ENCODE measurements at regions not wholly inside any gene's neighbourhood (a gene's known extent, or its start where the extent isn't known, plus 50 kb on each side); places are given as distances from the start of the nearest gene placed in this dataset.

DNA sequence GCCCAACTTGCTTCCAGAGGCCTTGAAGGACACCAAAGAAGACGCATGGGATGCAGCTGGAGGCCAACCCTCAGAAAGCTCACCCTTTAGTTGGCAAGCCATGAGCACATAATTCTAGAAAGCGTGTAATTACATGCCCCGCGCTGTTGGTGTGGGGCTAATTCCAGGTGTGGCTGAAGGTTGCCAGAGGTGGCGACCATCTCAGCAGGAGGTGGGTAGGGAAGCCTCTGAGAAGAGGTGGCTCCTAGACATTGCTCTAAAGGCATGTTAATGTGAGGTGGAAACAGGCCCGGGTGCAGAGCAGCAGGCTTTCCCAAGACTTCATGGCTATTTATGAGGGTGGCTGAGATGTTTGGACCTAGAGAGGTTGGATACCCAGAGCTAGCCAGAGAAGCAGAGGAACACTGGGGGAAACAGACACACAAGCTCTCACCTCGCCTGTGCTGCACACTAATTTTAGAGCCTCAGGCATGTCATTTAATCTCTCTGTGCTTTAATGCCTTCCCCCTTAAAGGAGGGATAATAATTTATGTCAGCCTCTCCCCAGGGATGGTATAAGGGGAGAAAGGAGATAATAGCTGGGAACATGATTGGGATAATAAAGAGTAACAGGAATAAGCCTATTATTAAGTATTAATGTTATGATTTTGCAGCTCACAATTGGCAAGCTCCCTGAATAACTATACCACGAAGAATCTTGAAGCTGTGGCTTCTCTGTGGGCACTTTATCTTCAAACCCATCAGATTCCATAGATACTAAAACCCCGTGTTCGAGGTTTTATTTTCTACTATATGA, 60.0 kb upstream of the HELT start:
- no peaks in the 10 kb centered on the region for H3K27me3 ChIP-seq
- H3K9me3 ChIP-seq, result no peaks in the 10 kb centered on the region
- peaks cover 6 to 11% of the 10 kb centered on the region in 2 experiments for H3K4me1 ChIP-seq (ENCODE audit: control insufficient read depth in 1 of 2, insufficient read depth in 1 of 2, low read depth in 1 of 2, low read length in 1 of 2)
- no peak overlapping the region for H3K4me3 ChIP-seq (ENCODE audit: low read depth in 1 of 2, low read length in 1 of 2)
- no peaks in the 10 kb centered on the region for H3K36me3 ChIP-seq
- peak overlapping the region; percentile 24 for H3K27ac ChIP-seq
- TF ChIP-seq, protein P1, sequence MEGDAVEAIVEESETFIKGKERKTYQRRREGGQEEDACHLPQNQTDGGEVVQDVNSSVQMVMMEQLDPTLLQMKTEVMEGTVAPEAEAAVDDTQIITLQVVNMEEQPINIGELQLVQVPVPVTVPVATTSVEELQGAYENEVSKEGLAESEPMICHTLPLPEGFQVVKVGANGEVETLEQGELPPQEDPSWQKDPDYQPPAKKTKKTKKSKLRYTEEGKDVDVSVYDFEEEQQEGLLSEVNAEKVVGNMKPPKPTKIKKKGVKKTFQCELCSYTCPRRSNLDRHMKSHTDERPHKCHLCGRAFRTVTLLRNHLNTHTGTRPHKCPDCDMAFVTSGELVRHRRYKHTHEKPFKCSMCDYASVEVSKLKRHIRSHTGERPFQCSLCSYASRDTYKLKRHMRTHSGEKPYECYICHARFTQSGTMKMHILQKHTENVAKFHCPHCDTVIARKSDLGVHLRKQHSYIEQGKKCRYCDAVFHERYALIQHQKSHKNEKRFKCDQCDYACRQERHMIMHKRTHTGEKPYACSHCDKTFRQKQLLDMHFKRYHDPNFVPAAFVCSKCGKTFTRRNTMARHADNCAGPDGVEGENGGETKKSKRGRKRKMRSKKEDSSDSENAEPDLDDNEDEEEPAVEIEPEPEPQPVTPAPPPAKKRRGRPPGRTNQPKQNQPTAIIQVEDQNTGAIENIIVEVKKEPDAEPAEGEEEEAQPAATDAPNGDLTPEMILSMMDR (IDR thresholded peaks at IDR 0.05), result no peak

DNA sequence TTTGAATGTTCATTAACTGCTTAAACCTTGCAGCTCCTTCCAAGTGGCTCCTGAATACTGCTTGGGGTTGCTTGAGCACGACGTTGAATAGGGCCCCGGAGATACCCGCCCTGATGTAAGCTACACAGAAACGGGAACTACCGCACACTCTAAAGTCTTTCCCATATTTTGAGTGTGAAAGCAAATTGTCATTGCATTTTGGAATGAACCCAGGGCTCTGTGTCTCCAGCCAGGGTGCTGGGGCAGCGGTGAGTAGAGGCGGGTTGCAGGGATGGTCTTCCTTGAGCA, 59.4 kb upstream of the HELT start:
- H3K27ac ChIP-seq, result peak overlapping the region; percentile 24
- H3K27me3 ChIP-seq, result no peaks in the 10 kb centered on the region
- no peaks in the 10 kb centered on the region for H3K36me3 ChIP-seq
- peaks cover 6 to 11% of the 10 kb centered on the region in 2 experiments for H3K4me1 ChIP-seq (ENCODE audit: control insufficient read depth in 1 of 2, insufficient read depth in 1 of 2, low read depth in 1 of 2, low read length in 1 of 2)
- TF ChIP-seq, protein P1 (IDR thresholded peaks at IDR 0.05), result no peak
- no peak overlapping the region for H3K4me3 ChIP-seq (ENCODE audit: low read depth in 1 of 2, low read length in 1 of 2)
- no peaks in the 10 kb centered on the region for H3K9me3 ChIP-seq

DNA sequence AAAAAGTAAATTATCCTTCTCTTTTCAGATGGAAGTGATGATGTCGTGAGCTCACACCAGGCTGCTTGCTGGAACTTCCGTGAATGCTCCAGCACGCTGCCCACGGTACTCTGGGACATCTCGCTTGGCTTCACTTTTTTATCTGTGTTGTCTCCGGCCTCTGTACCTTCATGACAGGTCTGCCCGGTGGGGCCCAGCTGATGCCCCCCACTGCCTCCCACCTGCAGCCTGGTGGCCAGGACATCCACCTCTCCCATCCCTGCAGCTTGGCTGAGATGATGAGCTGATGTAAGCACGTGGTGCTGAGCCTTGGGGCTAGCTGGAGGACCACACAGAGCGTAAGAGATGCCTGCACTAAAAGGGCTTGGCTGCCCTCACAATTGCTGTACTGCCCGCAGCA, 59.0 kb upstream of the HELT start:
- Histone ChIP-seq H3K27ac (peak overlapping the region; percentile 24), H3K4me3 (ENCODE audit: low read depth in 1 of 2, low read length in 1 of 2) (no peak overlapping the region)
- TF ChIP-seq, protein P1 (IDR thresholded peaks at IDR 0.05), result no peak

DNA sequence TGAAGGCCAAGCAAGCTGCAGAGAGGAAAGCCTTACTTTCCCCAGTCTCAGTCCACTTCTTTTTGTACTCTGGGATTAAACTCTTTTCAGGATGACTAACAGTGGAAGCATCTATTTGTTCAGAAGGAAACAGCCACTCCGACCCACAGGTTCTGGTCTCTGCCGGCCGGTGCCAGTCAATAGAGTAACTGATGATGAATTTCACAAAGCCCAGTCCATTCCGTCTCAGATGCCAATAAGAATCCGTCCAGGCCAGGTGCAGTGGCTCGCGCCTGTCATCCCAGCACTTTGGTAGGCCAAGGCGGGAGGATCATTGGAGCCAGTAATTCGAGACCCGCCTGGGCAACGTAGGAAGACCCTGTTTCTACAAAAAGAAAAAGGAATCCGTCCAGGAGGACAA, 58.5 kb upstream of the HELT start:
- H3K27ac ChIP-seq, result no peak overlapping the region
- no peaks in the 10 kb centered on the region for H3K36me3 ChIP-seq
- TF ChIP-seq, protein P1 (IDR thresholded peaks at IDR 0.05), result no peak
- H3K4me1 ChIP-seq (ENCODE audit: control insufficient read depth in 1 of 2, insufficient read depth in 1 of 2, low read depth in 1 of 2, low read length in 1 of 2), result peaks cover 6 to 11% of the 10 kb centered on the region in 2 experiments
- H3K9me3 ChIP-seq, result no peaks in the 10 kb centered on the region
- H3K4me3 ChIP-seq (ENCODE audit: low read depth in 1 of 2, low read length in 1 of 2), result no peak overlapping the region
- no peaks in the 10 kb centered on the region for H3K27me3 ChIP-seq

More for the DNA sequence above, 59.0 kb upstream of the HELT start:
- H3K4me1 ChIP-seq (ENCODE audit: control insufficient read depth in 1 of 2, insufficient read depth in 1 of 2, low read depth in 1 of 2, low read length in 1 of 2), result peaks cover 6 to 11% of the 10 kb centered on the region in 2 experiments
- no peaks in the 10 kb centered on the region for H3K36me3 ChIP-seq
- H3K27me3 ChIP-seq, result no peaks in the 10 kb centered on the region
- H3K9me3 ChIP-seq, result no peaks in the 10 kb centered on the region

DNA sequence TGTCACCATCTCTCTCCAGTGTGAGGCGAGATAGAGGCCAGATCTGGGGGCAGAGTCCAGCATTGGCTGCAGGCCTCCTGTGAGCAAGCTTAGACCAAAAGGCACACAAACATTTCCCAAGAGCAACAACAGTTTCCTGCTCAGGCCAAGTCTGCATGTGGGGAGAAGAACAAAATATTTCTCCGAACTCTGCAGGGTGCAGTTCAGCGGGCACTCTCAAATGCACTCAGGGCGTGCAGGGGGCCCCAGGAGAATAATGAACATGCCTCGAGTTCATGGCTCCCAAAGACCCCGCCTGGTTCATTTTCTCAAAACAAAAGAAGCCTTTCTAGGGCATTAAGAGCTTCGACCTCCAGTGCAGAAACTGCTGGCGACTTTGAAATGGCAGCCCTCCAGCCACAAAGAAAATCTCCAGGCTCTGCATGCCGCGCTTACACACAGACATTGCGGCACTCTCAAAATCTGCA, 57.8 kb upstream of the HELT start:
- TF ChIP-seq, protein P1 (IDR thresholded peaks at IDR 0.05), result no peak
- H3K27ac ChIP-seq, result no peak overlapping the region
- H3K4me1 ChIP-seq (ENCODE audit: control insufficient read depth in 1 of 2, insufficient read depth in 1 of 2, low read depth in 1 of 2, low read length in 1 of 2), result peaks cover 6 to 11% of the 10 kb centered on the region in 2 experiments
- H3K9me3 ChIP-seq, result no peaks in the 10 kb centered on the region
- no peak overlapping the region for H3K4me3 ChIP-seq (ENCODE audit: low read depth in 1 of 2, low read length in 1 of 2)
- no peaks in the 10 kb centered on the region for H3K36me3 ChIP-seq
- no peaks in the 10 kb centered on the region for H3K27me3 ChIP-seq
